DMS114 treated with DMSO at 0.1 percent for 48 hours (cell line): ENCODE measurements at regions not wholly inside any gene's neighbourhood (a gene's known extent, or its start where the extent isn't known, plus 50 kb on each side); places are given as distances from the start of the nearest gene placed in this dataset.
"Not testable (repeated sequence)": the region's sequence is repeated elsewhere in the genome, so short reads cannot be mapped to it uniquely, and the experiment has no call there.

Experiments used
- DNase-seq: peaks from one replicate; lab custom pipeline; 2025; ENCODE audit not compliant: unreplicated experiment; lab: John Stamatoyannopoulos, UW

DNA sequence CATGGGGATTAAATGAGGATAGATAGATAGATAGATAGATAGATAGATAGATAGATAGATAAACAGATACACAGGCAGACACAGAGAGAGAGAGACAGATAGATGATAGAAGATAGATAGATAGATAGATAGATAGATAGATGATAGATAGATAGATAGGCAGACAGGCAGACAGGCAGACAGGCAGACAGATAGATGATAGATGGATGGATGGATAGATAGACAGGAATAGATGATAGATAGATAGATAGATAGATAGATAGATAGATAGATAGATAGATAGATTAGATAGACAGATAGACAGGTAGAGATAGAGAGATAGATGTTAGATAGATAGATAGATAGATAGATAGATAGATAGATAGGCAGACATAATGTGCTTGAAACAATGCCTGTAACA, 137.3 kb downstream of the MED10 start:
- not testable (repeated sequence) for DNase-seq

DNA sequence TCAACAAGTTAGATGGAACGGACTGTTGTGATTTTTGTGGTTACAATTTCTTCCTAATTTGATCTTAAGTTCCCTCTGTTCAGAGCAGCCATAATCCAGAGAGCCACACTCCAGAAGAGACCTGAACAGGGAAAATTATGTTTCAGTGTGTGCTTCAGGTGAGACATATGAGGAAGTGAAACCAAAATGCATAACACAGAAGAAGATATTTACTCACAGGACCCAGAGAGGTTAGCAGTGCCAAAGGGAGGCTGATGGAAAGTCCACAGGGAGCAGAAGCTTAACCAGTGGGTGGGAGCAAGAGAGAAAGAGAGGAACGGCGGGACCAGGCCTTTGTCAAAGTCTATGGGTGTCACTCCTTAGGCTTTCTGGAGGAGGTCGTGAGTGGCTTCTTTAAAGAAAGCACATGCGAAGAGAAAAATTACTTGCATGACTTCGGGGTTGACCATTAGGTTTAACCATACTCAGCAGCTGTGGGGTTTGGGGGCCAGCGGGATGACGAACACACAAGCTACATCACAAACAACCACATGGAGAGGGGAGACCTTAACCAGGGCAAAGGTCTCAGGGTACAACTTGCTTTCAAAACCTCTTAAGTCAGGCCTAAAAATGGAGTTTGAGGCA, 141.4 kb downstream of the MED10 start:
- DNase-seq, result no peak

DNA sequence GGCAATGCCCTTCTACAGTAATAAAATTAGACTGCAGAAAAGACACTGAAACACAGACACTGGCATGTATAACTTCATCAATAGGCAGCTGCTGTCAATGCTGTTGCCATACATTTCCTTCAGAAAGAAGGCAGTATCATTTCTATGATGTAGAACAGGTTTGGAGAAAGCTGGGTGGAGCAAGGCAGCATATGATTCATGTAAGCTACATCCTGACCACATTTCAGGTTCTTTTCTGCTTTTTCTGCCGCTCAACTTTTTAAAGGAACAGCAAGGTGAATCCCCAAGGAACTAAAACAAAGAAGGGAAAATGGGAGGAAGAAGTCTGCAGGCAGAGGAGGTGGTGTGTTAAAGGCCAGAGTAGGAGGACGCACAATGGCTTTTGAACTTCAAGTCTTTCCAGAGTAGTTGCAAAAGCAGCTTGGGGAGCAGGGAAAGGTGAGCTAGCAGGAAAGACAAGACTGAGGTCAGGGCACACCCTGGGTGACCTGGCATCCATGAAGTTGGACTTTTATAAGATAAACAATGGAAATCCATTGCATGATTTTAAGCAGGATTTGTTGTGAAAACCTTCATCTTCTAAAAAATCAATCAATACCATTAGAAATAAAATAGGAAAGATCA, 142.1 kb downstream of the MED10 start:
- no peak for DNase-seq

DNA sequence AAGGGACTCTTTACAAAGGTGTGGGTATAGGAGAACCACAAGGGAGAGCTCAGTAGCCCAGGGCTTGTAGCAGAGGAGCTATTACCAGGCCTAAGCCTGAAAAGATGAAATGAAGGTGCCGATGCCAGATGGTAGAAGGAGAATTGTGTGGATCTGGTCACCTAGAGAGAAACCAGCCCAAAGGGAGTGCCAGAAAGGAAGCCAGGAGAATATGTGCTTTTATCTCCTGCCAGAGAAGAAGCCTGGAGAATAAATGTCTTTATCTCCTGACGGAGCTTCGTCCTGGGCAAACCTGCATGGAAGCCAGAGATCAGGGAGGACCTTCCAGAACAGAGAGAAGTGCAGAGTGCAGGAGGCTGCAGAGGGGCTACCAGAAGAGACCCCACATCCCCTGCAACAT, 142.6 kb downstream of the MED10 start:
- DNase-seq, result no peak

DNA sequence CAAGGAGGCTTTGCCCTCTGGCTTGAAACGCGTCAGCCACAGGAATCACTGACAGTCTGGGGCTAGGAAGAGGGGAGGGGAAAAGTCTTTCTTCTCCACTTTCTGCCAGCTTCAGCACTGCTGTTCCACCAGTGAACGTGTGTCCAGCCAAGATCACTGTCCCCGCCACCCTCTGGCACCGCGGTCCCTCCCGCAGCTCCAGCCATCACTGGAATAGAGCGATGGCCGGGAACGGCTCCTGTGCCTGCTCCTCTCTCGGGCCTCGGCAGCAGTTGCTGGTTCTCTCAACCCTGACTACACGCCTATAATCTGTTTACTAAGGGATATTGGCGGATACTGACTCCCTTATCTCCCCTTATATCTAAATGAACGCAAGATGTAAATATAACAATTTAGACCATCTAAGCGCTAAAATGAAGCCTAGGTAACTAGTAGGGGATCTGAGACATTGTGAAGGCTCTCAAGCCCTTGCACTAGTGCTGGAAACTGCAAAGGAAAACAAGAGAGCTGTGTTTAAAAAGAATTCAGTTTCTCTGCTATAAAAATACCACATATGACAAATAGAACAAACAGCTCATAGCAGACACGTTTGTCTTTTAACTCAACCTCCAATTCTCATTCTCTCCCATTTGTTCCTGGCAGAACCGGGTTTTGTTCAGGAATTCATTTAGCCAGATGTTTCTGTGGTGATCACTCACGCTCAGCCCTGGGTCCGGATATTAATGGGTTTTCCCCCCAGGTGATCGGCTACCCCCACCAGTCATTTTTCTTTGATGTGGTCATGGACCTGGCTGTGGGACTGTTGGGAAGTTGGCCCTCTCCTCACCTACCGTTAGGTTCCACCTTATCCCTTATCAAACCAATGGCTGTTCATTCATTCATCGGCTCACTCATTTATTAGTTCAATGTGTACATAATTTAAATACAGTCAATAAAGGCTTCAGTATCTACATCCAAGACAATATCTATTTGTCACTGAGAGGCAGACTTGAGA, 149.8 kb downstream of the MED10 start:
- DNase-seq, result no peak

DNA sequence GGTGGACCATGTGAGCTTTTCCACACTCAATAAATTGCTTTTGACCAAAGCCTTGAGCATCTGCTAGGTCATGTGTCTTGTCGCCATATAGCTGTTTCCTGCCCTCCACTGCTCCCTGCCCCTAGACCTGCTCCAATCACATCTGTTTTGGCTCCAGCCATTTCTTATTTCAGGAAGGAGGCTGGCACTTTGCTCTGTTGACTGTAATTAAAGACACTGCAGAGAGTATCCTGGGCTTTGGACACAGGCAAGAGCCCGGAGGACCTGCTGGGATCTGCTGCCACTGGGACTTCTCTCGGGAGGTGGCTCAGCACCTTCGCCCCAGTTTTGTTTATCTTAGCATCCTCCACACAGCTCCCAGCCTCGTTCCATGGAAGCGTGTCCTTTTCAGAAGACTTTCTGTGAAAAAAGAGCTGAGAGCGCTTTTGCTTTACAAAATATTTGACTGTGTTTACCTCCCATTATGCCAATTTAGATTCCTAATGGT, 153.2 kb downstream of the MED10 start:
- no peak for DNase-seq

DNA sequence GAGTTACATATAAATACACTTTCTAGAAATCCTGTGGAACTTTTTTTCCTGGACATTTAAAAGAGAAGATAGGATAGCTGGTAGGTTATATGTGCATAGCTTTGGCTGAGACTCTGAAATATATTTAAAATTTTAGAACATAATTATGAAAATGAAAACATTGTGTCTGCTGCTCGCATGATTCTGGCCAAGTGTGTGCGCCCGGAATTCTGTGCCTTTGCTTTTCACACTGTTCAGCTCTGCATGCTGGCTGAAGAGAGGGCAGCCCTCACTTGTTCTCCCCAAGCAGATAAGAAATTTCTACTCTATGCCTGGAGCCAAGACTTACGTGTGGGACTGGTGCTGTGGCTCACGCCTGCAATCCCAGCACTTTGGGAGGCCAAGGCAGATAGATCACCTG, 153.9 kb downstream of the MED10 start:
- DNase-seq, result no peak

DNA sequence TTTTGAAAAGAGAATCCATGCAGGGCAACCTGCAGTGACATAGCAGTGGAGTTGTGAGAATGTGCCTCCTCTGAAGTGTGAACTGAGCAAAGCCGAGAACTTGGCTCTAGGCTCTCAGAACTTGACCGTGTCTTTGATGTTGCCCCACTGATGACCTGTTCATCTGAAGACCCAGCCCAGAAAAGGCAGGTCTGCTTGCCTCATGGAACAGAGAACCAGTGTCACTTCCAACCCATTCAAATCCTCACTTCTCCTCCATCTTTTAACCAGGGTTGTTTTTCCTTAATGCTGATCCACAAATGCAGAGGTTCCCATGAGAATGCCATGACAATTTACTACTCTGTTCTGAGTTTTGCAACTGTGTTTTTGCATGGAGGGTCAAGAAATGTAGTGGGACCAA, 155.4 kb downstream of the MED10 start:
- DNase-seq, result no peak

DNA sequence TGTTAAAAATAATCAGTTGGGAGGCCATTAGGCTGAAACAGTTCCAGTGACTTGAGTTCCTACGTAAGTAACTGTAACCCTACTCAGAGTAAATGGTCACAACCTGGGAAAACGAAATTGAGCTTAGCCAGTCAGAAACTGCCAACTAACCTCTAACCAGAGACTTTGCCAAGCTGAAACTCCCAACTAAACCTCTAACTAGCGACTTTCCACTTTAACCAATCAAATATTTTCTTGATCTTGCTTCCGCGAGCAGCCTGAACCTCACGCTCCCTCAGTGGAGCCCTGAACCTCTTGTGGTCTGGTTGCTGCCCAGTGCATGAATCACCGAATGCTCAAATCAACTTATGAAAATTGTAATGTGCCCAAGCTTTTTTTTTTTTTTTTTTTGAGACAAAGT, 156.2 kb downstream of the MED10 start:
- DNase-seq, result no peak

DNA sequence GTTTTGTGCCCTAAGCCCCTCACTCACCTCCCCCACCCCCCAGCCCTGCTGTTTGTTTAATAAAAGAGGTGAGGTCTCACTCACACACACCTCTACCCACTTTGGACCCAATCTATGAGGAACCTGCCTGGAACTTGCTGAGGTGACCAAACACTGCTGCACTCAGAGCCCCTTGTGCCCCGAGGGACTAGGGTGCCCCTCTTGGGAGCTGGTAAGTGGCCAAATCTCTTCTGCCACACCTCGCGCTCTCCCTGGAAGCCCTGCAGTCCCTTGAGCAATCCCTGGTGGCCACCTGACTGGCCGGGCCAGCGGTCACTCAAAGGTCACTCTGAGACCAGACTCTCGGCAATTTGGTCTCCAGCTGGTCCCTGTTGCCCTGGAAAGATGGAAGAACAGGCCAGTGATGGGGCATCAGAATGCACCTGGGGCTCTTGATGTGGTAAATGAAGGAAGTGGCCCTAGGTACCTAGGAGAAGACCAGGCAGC, 157.2 kb downstream of the MED10 start:
- no peak for DNase-seq

DNA sequence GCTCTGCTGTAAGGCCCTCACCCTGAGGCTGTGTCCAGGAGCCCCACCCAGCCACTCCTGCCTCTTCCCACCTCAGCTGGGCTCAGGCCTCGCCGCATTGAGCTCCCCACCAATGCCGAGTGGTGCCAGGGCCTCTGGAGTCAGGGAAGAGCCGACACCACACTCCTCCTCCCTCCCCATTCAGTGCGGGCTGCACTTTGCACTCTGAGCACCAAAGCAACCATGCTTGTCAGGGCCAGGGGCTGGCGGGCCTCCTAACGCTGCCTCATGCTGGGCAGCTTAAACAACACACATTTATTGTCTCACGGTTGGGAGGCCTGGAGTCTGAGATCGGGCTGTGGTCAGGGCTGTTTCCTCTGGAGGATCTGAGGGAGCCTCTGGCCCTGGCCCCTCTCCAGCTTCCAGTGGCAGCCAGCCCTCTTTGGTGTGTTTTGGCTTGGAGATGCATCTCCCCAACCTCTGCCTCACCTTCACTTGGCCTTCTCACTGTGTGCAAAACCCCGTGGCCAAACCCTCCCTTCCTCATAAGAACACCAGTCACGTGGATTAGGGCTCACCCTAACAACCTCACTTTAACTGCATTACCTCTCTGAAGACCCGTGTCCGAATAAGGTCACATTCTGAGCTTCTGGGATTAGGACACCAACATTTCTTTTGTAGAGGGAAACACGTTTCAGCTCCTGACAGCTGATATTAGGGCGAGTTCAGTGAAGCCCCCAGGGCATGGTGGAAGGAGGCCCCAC, 157.8 kb downstream of the MED10 start:
- DNase-seq, result no peak

DNA sequence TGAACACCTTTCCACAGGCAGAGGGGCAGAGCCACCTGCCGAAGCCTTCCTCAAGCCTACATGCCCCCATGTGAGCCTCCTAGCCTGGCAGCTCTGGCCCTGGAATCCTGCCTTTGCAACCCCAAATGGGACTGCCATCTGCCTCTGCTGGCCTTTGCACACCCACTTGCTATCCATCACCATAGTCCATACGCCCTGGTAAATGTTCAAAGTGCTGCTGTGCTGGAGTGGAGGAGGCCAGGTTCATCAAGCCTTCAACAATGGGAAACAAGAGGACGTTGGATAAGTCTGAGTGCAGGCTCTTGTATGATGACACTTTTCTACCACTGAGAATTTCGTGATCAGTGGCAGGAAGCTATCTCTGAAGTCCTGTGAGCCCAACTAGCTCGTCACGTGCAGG, 159.8 kb downstream of the MED10 start:
- DNase-seq, result no peak

DNA sequence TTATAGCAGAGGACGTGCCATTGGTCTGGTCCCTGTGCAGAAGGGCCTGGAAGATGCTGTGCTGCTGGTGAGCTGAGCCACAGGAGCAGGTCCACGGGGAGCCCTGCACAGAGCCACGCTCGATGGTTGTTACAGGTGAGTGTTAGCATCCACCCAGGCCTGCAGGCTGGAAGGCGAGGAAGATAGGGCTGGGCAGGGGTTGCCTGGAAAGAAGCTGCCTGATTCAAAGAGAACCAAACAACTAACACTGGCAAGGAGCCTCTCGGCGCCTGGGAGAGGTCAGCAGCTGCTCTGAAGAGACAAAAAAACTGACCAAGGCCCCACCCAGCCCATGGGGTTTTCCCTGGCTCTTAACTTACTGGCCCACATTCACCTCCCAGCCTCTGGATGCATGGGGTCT, 160.2 kb downstream of the MED10 start:
- DNase-seq, result no peak

DNA sequence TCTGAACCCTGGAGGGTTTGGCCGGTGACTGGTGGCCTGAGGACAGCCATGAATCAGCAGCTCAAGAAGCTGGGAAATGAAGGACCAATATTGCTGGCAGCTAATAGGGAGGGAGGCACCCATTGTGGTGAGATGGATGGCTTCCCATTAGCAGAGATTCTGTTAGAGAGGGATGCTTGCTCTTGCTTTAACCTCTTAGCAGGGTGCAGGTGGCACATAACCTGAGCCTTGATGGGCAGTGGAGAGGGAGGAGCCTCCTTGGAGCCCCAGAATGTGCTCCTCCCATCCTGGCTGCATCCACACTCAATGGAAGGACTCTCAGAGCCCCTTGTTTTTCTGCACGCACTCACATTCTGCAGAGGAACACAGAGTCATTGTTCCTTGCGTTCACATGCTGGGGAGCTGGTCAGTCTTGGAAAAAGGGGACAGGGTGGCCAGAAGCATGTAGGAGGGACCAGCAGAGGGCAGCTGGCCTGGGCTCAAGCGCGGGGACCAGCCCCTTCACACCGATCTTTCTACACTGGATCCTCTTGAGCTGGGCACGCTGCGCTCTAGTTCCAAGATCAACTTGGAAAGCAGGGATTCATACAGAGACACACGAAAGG, 161.8 kb downstream of the MED10 start:
- DNase-seq, result no peak

DNA sequence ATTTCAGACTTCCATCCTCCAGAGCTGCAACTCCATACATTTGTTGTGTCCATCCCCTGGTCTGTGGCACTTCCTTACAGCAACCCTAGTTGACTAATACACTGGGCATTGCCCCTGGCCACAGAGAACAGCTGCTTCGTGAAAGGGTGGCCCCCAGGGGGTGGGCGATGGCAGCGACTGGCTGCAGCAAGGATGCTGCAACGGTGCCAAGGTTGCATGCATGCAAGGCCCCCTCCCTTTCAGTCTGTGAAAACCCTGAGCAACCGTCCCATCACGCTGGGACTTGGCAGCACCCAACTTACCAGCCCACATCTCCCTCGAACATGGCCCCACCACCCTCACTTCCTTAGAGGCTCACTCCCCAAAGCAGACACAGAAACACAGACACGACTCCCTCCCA, 162.5 kb downstream of the MED10 start:
- no peak for DNase-seq

DNA sequence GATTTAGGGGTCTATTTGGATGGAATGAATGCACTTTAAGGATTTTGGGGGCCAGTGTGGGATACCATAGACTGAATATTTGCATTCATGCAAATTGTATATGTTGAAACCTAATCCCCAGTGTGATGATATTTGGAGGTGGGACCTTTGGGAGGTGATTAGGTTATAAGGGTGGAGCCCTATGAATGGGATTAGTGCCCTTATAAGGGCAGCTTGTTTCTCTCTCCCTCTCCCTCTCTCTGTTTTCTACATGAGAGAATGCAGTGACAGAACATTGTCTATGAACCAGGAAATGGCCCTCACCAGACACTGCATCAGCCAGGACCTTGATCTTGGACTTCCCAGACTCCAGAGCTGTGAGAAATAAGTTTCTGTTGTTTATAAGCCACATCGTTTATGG, 166.1 kb downstream of the MED10 start:
- no peak for DNase-seq

DNA sequence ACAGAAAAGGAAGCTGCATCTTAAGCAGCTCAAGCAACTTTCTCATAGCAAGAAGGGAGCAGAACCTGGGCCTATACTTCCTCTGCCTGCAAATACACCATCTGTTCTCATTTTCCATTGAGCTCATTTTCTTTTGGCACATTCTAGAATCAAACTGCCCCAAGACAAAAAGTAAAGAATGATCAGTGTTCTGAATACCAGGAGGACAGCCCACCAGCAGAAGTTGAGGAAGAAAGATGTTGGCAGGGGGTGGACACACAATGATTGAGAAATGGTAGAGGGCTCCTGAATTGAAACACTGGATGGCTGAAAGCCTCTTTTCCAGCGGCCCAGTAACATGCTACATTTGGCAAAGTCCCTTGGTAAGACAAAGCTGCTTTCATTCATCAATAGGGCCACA, 171.8 kb downstream of the MED10 start:
- no peak for DNase-seq

DNA sequence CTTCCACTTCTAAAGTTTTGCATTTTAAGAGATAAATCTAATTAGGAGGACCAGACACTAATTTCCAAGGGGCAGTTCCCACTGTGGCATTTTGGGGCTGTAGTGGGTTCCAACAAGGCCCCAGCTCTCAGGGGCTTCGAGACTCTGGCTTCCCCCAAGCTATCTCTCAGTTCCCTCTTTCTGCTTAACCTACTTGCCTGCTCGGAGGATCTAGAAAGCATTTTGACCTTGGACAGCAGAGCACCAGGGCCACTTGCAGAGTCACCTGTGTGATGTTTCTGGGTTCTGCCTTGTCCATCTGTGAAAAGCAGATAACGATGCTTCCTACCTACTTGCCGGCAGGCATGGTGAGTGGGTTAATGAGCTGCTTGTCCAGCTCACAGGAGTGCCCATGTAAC, 175.4 kb downstream of the MED10 start:
- no peak for DNase-seq

DNA sequence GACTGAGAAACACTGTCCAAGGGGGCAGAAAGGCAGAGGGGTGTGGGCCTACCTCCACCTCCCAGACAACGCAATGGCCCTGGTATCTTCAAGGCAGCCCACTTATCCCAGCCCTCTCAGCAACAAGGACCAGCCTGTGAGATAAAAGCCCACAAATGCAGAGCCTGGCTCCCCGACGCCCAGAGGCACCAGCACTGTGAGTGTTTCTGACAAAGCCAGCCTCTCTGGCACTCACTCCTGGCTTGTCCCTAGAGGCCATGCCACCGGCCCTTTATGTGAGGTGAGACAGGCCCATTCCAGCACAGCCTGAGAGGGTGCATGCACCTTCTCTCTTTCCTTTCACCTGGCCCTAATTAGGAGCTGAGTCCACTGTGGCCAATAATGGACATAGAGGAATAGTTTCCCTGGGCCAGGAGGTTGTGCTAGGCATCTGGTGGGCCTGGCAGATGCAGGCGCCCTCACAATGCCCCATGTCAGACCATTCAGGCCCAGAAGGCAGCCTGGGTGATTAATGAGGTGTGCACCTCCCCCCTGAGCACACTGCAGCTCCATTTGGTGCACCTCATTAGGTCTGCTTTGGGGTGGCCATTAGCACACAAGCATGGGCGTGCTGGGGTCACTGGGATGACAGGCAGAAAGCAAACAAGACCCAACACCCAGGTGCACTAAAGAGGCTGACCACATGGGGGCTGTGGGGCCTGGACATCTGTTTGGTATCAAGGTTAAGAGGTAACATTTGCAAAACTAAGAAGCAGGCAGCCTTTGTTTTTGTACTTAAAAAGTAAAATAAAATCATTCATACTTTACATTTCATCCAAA, 176.0 kb downstream of the MED10 start:
- DNase-seq, result no peak

DNA sequence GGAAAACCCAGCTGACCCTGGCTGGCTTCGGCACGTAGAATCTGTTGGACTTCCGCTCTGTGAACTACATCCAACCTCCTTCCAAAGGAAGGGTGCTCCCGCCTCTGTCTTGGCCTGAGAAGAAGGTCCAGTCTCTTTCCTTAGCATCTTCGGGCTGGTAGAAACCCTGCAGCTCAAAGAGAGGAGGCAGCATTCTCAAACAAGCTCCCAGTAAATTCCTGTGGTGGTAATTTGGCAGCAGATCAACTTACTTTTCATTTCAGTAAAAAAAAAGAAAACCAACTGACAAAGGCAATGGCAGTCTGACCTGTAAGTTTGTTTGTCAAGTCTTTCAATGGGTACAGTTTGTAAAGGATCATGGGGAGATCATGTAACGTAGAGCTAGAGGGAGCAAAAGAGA, 176.7 kb downstream of the MED10 start:
- no peak for DNase-seq
